Smooth muscle cell (in vitro differentiated cells): ENCODE measurements at regions not wholly inside any gene's neighbourhood (a gene's known extent, or its start where the extent isn't known, plus 50 kb on each side); places are given as distances from the start of the nearest gene placed in this dataset.

Experiments used
- DNase-seq: peaks from one replicate; lab custom pipeline; 2025; ENCODE audit not compliant: unreplicated experiment; lab: John Stamatoyannopoulos, UW
- H2AFZ ChIP-seq: fragments of 200-600 bp; sonication (generic); 2 replicates; pipeline ENCODE4 v1.6.0; 2016; ENCODE audit warnings: antibody characterized with exemption, low read depth, mild to moderate bottlenecking
- H3F3A ChIP-seq: fragments of 200-600 bp; sonication (generic); 2 replicates; pipeline ENCODE4 v1.6.0; 2017; ENCODE audit warnings: antibody characterized with exemption, low read depth
- H3K27ac ChIP-seq: fragments of 200-600 bp; sonication (generic); 2 replicates; pipeline ENCODE4 v1.5.1; 2016; ENCODE audit warnings: low read depth, mild to moderate bottlenecking
- H3K27me3 ChIP-seq: fragments of 200-600 bp; sonication (generic); 2 replicates; pipeline ENCODE4 v1.6.1; 2016; ENCODE audit warnings: low read depth, mild to moderate bottlenecking
- H3K36me3 ChIP-seq: fragments of 200-600 bp; sonication (generic); 2 replicates; pipeline ENCODE4 v1.5.1; 2016; ENCODE audit warnings: low read depth
- H3K4me1 ChIP-seq: fragments of 200-600 bp; sonication (generic); 2 replicates; pipeline ENCODE4 v1.5.1; 2016; ENCODE audit warnings: low read depth
- H3K4me2 ChIP-seq: fragments of 200-600 bp; sonication (generic); 2 replicates; pipeline ENCODE4 v1.6.0; 2016; ENCODE audit warnings: mild to moderate bottlenecking
- H3K4me3 ChIP-seq: fragments of 200-600 bp; sonication (generic); 2 replicates; pipeline ENCODE4 v1.5.1; 2016; ENCODE audit warnings: mild to moderate bottlenecking
- H3K79me2 ChIP-seq: fragments of 200-600 bp; sonication (generic); 2 replicates; pipeline ENCODE4 v1.6.0; 2016; ENCODE audit warnings: low read depth, mild to moderate bottlenecking
- H3K9ac ChIP-seq: fragments of 200-600 bp; sonication (generic); 2 replicates; pipeline ENCODE4 v1.6.0; 2016; ENCODE audit warnings: low read depth
- H3K9me3 ChIP-seq: fragments of 200-600 bp; sonication (generic); replicated peaks from 2 replicates; pipeline ENCODE4 v1.5.1; 2016; ENCODE audit warnings: low read depth
- H4K20me1 ChIP-seq: fragments of 200-600 bp; sonication (generic); 2 replicates; pipeline ENCODE4 v1.6.0; 2016; ENCODE audit warnings: low read depth
- WGBS: methylation state at CpG from one replicate; pipeline ENCODE4 v1.1.7; 2016; ENCODE audit warnings: low lambda C conversion rate; 5-methylcytosine and 5-hydroxymethylcytosine counted together
- TF ChIP-seq, protein P1 (sequence below): fragments of 200-600 bp; sonication (generic); IDR thresholded peaks from 2 replicates; pipeline ENCODE4 v1.5.1; 2017; ENCODE audit warnings: borderline replicate concordance, mild to moderate bottlenecking, antibody characterized with exemption; ENCODE audit not compliant: insufficient read depth, poor library complexity, severe bottlenecking

DNA sequence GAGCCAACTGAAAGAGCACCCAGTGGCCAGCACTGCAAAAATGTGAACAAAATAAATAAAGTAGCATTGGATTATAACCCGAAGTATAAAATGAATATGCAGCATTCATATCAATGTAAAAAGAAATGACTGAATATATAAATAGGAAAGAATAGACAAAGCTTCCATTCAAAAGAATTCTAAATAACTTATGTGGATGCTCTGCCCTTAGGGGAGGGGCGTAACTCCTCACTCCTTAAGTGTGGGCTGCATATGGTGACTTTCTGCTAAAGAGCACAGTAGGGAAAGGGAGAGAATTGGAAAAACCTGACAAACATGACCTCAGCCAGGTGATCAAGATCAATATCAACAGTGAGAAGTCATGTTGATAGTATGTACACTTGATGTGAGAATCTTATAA is 109.9 kb upstream of the DOCK1 start:
- peaks cover 2% of the 10 kb centered on the region for H3K9me3 ChIP-seq
- H3K4me3 ChIP-seq: no peak overlapping the region
- H3K4me1 ChIP-seq: no peaks in the 10 kb centered on the region
- DNase-seq: no peak
- H3F3A ChIP-seq: no peaks in the 10 kb centered on the region
- H2AFZ ChIP-seq: no peak overlapping the region
- H3K9ac ChIP-seq: no peak overlapping the region
- no peaks in the 10 kb centered on the region for H4K20me1 ChIP-seq
- no peak overlapping the region for H3K27ac ChIP-seq
- H3K36me3 ChIP-seq: no peaks in the 10 kb centered on the region
- WGBS: 94% methylated on average over 2 of the region's 2 CpGs
- H3K27me3 ChIP-seq: no peaks in the 10 kb centered on the region
- TF ChIP-seq, protein P1, sequence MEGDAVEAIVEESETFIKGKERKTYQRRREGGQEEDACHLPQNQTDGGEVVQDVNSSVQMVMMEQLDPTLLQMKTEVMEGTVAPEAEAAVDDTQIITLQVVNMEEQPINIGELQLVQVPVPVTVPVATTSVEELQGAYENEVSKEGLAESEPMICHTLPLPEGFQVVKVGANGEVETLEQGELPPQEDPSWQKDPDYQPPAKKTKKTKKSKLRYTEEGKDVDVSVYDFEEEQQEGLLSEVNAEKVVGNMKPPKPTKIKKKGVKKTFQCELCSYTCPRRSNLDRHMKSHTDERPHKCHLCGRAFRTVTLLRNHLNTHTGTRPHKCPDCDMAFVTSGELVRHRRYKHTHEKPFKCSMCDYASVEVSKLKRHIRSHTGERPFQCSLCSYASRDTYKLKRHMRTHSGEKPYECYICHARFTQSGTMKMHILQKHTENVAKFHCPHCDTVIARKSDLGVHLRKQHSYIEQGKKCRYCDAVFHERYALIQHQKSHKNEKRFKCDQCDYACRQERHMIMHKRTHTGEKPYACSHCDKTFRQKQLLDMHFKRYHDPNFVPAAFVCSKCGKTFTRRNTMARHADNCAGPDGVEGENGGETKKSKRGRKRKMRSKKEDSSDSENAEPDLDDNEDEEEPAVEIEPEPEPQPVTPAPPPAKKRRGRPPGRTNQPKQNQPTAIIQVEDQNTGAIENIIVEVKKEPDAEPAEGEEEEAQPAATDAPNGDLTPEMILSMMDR: no peak
- no peaks in the 10 kb centered on the region for H3K79me2 ChIP-seq
- no peak overlapping the region for H3K4me2 ChIP-seq

DNA sequence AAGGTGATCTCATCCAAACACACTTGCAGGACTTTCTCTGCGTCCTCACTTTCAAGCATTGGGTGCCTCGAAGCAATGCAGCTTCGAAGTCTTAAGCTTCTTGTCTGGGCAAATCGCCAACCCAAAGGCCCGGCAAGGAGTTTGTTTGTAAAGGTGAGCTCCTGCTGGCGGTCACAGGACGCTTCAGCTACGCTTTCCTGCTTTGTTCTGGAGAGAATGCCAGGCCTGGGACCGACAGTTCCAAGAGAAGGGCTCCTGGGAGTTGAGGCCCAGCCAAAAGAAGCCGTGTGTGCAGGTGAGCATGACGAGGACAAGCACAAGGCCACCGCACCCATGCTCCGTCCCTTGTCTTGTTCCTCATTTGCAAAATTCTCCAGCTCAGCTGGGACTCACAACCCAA is 106.6 kb upstream of the DOCK1 start:
- H3K9ac ChIP-seq: no peak overlapping the region
- no peaks in the 10 kb centered on the region for H3K79me2 ChIP-seq
- H3K4me1 ChIP-seq: no peaks in the 10 kb centered on the region
- no peaks in the 10 kb centered on the region for H3K9me3 ChIP-seq
- H3K27ac ChIP-seq: no peak overlapping the region
- DNase-seq: no peak
- no peaks in the 10 kb centered on the region for H3K27me3 ChIP-seq
- H4K20me1 ChIP-seq: no peaks in the 10 kb centered on the region
- H3K4me2 ChIP-seq: no peak overlapping the region
- no peak overlapping the region for H2AFZ ChIP-seq
- no peaks in the 10 kb centered on the region for H3K36me3 ChIP-seq
- WGBS: 75% methylated on average over 13 of the region's 13 CpGs
- H3K4me3 ChIP-seq: no peak overlapping the region
- no peaks in the 10 kb centered on the region for H3F3A ChIP-seq
- TF ChIP-seq, protein P1: no peak

DNA sequence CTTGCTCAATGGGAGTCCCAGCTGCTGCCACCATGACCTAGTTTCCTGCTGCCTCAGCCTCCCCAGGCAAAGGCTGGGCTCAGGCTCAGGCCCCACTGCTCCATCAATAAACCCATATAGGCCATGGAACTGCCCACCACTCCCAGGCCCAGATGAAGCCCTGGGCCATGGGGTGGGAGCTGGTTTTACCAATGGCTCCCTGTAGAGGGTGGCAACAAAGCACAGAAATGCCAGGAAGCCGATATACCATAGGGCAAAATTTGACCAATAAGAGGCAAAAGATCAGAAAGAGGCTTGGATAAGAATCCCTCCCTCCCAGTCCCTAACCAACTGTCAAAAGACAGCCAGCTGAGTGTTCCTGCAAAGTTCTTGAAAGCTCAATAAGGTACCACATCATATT is 101.8 kb upstream of the DOCK1 start:
- Histone ChIP-seq H3K27ac (no peak overlapping the region), H3K4me1 (no peaks in the 10 kb centered on the region), H3K27me3 (no peaks in the 10 kb centered on the region), H3K9ac (no peak overlapping the region), H3K4me2 (no peak overlapping the region), H2AFZ (no peak overlapping the region), H3K79me2 (no peaks in the 10 kb centered on the region), H3K36me3 (no peaks in the 10 kb centered on the region), H3F3A (no peaks in the 10 kb centered on the region), H4K20me1 (no peaks in the 10 kb centered on the region), H3K4me3 (no peak overlapping the region), H3K9me3 (no peaks in the 10 kb centered on the region)
- WGBS: 93% methylated on average over 1 of the region's 1 CpG
- no peak for DNase-seq
- TF ChIP-seq, protein P1: no peak

DNA sequence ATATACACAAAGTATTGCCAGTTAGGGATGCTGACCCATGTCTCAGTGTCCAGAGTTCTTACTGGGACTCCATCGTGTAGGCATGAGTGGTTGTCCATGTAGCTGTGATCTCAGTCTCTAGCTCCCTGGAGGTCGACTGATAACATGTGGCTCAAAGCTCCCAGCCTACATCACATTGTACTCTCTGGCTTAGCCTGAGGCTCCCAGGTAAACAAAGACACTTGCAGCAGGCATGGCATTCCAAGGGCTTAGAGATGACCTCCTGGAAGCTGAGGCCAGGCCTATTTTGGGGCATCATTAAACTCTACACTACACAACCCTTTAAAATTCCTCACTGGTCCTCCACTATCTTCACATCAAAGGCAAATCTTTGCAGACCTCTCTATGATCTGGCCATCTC is 100.8 kb upstream of the DOCK1 start:
- no peak overlapping the region for H3K9ac ChIP-seq
- H2AFZ ChIP-seq: no peak overlapping the region
- H3K4me1 ChIP-seq: no peaks in the 10 kb centered on the region
- H3K4me2 ChIP-seq: no peak overlapping the region
- TF ChIP-seq, protein P1: no peak
- no peak for DNase-seq
- H3K9me3 ChIP-seq: no peaks in the 10 kb centered on the region
- no peak overlapping the region for H3K4me3 ChIP-seq
- no peaks in the 10 kb centered on the region for H3K27me3 ChIP-seq
- no peak overlapping the region for H3K27ac ChIP-seq
- WGBS: 83% methylated on average over 2 of the region's 2 CpGs
- H4K20me1 ChIP-seq: no peaks in the 10 kb centered on the region
- H3K79me2 ChIP-seq: no peaks in the 10 kb centered on the region
- no peaks in the 10 kb centered on the region for H3K36me3 ChIP-seq
- no peaks in the 10 kb centered on the region for H3F3A ChIP-seq
